WTC11 (cell line): ENCODE measurements at regions not wholly inside any gene's neighbourhood (a gene's known extent, or its start where the extent isn't known, plus 50 kb on each side); places are given as distances from the start of the nearest gene placed in this dataset.

Experiments
- ATAC-seq: fragments of 200-7000 bp; cut with Tn5 transposase; 2 replicates; pipeline ENCODE4 v1.10.0; 2021; ENCODE audit warnings: mild to moderate bottlenecking, moderate library complexity
- CTCF ChIA-PET: fragments of 300-600 bp; sonication (Branson Sonifier 250); formaldehyde crosslinking; loops from one replicate; lab custom pipeline; 2021; ENCODE audit warnings: antibody characterized with exemption; lab: Charles Lee
- POLR2A ChIA-PET: fragments of 350-600 bp; sonication (Branson Sonifier 250); formaldehyde crosslinking; loops from one replicate; lab custom pipeline; 2021; ENCODE audit warnings: antibody characterized with exemption; lab: Charles Lee
- DNase-seq: peaks from one replicate; pipeline ENCODE4 v3.0.0; 2021; ENCODE audit warnings: low spot score
- H3K27ac Mint-ChIP-seq: 2 replicates; pipeline ENCODE4 v1.8.0; 2021; ENCODE audit warnings: mixed read lengths
- H3K27me3 Mint-ChIP-seq: 2 replicates; pipeline ENCODE4 v1.8.0; 2021; ENCODE audit warnings: low read depth, mild to moderate bottlenecking, moderate library complexity, mixed read lengths
- H3K36me3 Mint-ChIP-seq: 2 replicates; pipeline ENCODE4 v1.8.0; 2021; ENCODE audit warnings: mixed read lengths
- H3K4me1 Mint-ChIP-seq: 2 replicates; pipeline ENCODE4 v1.8.0; 2022; ENCODE audit warnings: mixed read lengths
- H3K4me3 Mint-ChIP-seq: 2 replicates; pipeline ENCODE4 v1.8.0; 2021; ENCODE audit warnings: mild to moderate bottlenecking, moderate library complexity, mixed read lengths
- H3K9me3 Mint-ChIP-seq: 2 replicates; pipeline ENCODE4 v1.8.0; 2021; ENCODE audit warnings: mixed read lengths
- ATF1 ChIP-seq: sonication (generic); formaldehyde crosslinking; IDR thresholded peaks from 2 replicates; pipeline ENCODE4 v1.8.1; 2023; ENCODE audit warnings: mild to moderate bottlenecking, moderate library complexity, missing genetic modification reagents
- CBFB ChIP-seq: sonication (generic); formaldehyde crosslinking; IDR thresholded peaks from 2 replicates; pipeline ENCODE4 v1.8.1; 2022; ENCODE audit warnings: mild to moderate bottlenecking, low read depth, missing genetic modification reagents
- FOXJ3 ChIP-seq: sonication (generic); formaldehyde crosslinking; IDR thresholded peaks from 2 replicates; pipeline ENCODE4 v1.9.0; 2021; ENCODE audit warnings: missing genetic modification reagents, mild to moderate bottlenecking, borderline replicate concordance
- FOXP1 ChIP-seq: sonication (generic); formaldehyde crosslinking; IDR thresholded peaks from 2 replicates; pipeline ENCODE4 v1.8.0; 2022; ENCODE audit warnings: missing genetic modification reagents, mild to moderate bottlenecking, moderate library complexity, borderline replicate concordance
- IRF2 ChIP-seq: sonication (generic); formaldehyde crosslinking; IDR thresholded peaks from 2 replicates; pipeline ENCODE4 v1.8.0; 2022; ENCODE audit warnings: low read depth, missing genetic modification reagents, borderline replicate concordance
- NR2C2 ChIP-seq: sonication (generic); formaldehyde crosslinking; IDR thresholded peaks from 2 replicates; pipeline ENCODE4 v1.8.0; 2022; ENCODE audit warnings: mild to moderate bottlenecking, missing genetic modification reagents
- OVOL2 ChIP-seq: fragments of 250-450 bp; sonication (Bioruptor Pico); IDR thresholded peaks from 2 replicates; pipeline ENCODE4 v1.9.0; 2021; ENCODE audit warnings: mild to moderate bottlenecking, borderline replicate concordance
- SP1 ChIP-seq: sonication (generic); formaldehyde crosslinking; conservative IDR thresholded peaks from 2 replicates; pipeline ENCODE4 v1.8.1; 2022; ENCODE audit warnings: missing genetic modification reagents
- ZNF219 ChIP-seq: sonication (generic); formaldehyde crosslinking; IDR thresholded peaks from 2 replicates; pipeline ENCODE4 v1.8.0; 2023; ENCODE audit warnings: missing genetic modification reagents, mild to moderate bottlenecking, borderline replicate concordance
- TF ChIP-seq, protein P1 (sequence below): sonication (generic); formaldehyde crosslinking; conservative IDR thresholded peaks from 2 replicates; pipeline ENCODE4 v1.8.1; 2023; ENCODE audit warnings: mild to moderate bottlenecking, low read depth, missing genetic modification reagents, moderate library complexity
- TF ChIP-seq, protein P2 (sequence below): sonication (generic); formaldehyde crosslinking; IDR thresholded peaks from 2 replicates; pipeline ENCODE4 v1.8.1; 2023; ENCODE audit warnings: mild to moderate bottlenecking, missing genetic modification reagents, moderate library complexity
- TF ChIP-seq, protein P3 (sequence below): fragments of 250-450 bp; sonication (Bioruptor Pico); IDR thresholded peaks from 2 replicates; pipeline ENCODE4 v1.9.0; 2021; ENCODE audit warnings: mild to moderate bottlenecking
- TF ChIP-seq, protein P4 (sequence below): sonication (generic); formaldehyde crosslinking; IDR thresholded peaks from 2 replicates; pipeline ENCODE4 v1.8.0; 2022; ENCODE audit warnings: mild to moderate bottlenecking, missing genetic modification reagents
- TF ChIP-seq, protein P5 (sequence below): sonication (generic); formaldehyde crosslinking; IDR thresholded peaks from 2 replicates; pipeline ENCODE4 v1.8.0; 2022; ENCODE audit warnings: mild to moderate bottlenecking, missing genetic modification reagents

DNA sequence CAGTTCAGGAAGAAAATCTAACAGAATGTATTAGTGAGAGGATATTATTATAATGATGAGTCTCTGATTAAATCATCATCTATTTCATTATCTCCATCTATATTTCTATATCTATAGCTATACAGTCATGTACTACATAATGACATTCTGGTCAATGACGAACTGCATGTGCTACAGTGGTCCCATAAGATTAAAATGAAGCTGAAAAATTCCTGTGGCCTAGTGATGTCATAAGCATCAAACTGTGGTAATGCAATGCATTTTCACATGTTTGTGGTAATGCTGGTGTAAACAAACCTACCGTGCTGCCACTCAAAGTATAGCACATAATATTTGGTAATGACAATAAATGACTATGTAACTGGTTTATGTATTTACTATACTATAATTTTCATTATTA lies 1127.9 kb upstream of the CHAC2 start (continued):
- TF ChIP-seq, protein P1, sequence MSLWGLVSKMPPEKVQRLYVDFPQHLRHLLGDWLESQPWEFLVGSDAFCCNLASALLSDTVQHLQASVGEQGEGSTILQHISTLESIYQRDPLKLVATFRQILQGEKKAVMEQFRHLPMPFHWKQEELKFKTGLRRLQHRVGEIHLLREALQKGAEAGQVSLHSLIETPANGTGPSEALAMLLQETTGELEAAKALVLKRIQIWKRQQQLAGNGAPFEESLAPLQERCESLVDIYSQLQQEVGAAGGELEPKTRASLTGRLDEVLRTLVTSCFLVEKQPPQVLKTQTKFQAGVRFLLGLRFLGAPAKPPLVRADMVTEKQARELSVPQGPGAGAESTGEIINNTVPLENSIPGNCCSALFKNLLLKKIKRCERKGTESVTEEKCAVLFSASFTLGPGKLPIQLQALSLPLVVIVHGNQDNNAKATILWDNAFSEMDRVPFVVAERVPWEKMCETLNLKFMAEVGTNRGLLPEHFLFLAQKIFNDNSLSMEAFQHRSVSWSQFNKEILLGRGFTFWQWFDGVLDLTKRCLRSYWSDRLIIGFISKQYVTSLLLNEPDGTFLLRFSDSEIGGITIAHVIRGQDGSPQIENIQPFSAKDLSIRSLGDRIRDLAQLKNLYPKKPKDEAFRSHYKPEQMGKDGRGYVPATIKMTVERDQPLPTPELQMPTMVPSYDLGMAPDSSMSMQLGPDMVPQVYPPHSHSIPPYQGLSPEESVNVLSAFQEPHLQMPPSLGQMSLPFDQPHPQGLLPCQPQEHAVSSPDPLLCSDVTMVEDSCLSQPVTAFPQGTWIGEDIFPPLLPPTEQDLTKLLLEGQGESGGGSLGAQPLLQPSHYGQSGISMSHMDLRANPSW (CRISPR knock-in tag): no peak
- TF ChIP-seq IRF2 (CRISPR knock-in tag): no peak
- TF ChIP-seq, protein P2, sequence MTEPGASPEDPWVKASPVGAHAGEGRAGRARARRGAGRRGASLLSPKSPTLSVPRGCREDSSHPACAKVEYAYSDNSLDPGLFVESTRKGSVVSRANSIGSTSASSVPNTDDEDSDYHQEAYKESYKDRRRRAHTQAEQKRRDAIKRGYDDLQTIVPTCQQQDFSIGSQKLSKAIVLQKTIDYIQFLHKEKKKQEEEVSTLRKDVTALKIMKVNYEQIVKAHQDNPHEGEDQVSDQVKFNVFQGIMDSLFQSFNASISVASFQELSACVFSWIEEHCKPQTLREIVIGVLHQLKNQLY: no peak
- no peak for TF ChIP-seq ATF1 (CRISPR knock-in tag)
- TF ChIP-seq, protein P3, sequence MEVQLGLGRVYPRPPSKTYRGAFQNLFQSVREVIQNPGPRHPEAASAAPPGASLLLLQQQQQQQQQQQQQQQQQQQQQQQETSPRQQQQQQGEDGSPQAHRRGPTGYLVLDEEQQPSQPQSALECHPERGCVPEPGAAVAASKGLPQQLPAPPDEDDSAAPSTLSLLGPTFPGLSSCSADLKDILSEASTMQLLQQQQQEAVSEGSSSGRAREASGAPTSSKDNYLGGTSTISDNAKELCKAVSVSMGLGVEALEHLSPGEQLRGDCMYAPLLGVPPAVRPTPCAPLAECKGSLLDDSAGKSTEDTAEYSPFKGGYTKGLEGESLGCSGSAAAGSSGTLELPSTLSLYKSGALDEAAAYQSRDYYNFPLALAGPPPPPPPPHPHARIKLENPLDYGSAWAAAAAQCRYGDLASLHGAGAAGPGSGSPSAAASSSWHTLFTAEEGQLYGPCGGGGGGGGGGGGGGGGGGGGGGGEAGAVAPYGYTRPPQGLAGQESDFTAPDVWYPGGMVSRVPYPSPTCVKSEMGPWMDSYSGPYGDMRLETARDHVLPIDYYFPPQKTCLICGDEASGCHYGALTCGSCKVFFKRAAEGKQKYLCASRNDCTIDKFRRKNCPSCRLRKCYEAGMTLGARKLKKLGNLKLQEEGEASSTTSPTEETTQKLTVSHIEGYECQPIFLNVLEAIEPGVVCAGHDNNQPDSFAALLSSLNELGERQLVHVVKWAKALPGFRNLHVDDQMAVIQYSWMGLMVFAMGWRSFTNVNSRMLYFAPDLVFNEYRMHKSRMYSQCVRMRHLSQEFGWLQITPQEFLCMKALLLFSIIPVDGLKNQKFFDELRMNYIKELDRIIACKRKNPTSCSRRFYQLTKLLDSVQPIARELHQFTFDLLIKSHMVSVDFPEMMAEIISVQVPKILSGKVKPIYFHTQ (CRISPR knock-in tag): no peak
- no peak for TF ChIP-seq FOXP1 (CRISPR knock-in tag)
- TF ChIP-seq FOXJ3 (CRISPR knock-in tag): no peak

DNA sequence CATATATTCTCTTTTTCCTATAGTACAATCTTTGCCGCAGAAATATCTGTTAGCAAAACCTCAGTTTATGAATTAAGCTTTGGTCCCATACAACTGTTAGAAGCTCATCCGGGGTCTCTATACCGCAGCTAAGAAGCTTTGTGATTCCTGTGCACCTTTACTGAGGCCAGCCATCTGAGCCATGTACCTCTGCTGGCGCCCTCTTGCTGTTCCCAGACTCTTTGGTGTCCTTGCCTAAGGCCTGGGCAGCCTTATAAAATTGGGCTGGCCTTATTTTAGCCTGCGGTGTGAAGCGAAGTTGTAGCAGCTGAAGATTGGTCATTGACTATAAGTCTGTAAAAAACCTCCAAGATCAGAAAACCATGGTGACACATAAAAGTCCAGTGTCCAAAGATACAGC lies 1135.1 kb upstream of the CHAC2 start:
- Mint-ChIP-seq H3K27ac (no peak overlapping the region), H3K9me3 (peaks cover 17% of the 10 kb centered on the region), H3K4me1 (no peaks in the 10 kb centered on the region), H3K27me3 (no peaks in the 10 kb centered on the region), H3K4me3 (no peak overlapping the region), H3K36me3 (peaks cover 6% of the 10 kb centered on the region)
- peak; percentile 35 for DNase-seq
- TF ChIP-seq, protein P3 (CRISPR knock-in tag): no peak
- TF ChIP-seq ZNF219 (CRISPR knock-in tag) (no peak), NR2C2 (no peak), OVOL2 (CRISPR knock-in tag) (no peak), CBFB (CRISPR knock-in tag) (no peak), SP1 (CRISPR knock-in tag) (no peak)
- TF ChIP-seq, protein P4, sequence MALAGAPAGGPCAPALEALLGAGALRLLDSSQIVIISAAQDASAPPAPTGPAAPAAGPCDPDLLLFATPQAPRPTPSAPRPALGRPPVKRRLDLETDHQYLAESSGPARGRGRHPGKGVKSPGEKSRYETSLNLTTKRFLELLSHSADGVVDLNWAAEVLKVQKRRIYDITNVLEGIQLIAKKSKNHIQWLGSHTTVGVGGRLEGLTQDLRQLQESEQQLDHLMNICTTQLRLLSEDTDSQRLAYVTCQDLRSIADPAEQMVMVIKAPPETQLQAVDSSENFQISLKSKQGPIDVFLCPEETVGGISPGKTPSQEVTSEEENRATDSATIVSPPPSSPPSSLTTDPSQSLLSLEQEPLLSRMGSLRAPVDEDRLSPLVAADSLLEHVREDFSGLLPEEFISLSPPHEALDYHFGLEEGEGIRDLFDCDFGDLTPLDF (CRISPR knock-in tag): no peak
- TF ChIP-seq, protein P5, sequence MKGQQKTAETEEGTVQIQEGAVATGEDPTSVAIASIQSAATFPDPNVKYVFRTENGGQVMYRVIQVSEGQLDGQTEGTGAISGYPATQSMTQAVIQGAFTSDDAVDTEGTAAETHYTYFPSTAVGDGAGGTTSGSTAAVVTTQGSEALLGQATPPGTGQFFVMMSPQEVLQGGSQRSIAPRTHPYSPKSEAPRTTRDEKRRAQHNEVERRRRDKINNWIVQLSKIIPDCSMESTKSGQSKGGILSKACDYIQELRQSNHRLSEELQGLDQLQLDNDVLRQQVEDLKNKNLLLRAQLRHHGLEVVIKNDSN (CRISPR knock-in tag): no peak
- ChIA-PET CTCF (interaction anchor here (0.5 to 1.8 kb wide), 5 partner anchors 11 to 695 kb away, joined by 3 to 6 read pairs (median 3); no protein-coding TSS in a partner anchor), POLR2A (no interaction called here)
- peak; percentile 98 for ATAC-seq
